ENCODE measurements at regions not wholly inside any gene's neighbourhood (a gene's known extent, or its start where the extent isn't known, plus 50 kb on each side); places are given as distances from the start of the nearest gene placed in this dataset.

- Histone ChIP-seq H3K4me1 (no peaks in the 10 kb centered on the region), H3K9me3 (no peaks in the 10 kb centered on the region), H3K36me3 (replicated peaks in 1 of 2; ENCODE audit: insufficient read depth in 1 of 2, low read depth in 2 of 2) (no peaks in the 10 kb centered on the region), H3K27me3 (no peaks in the 10 kb centered on the region), H3K27ac (no peak overlapping the region), H3K4me3 (no peak overlapping the region)
- 88 to 92% methylated on average over 6 to 7 of the region's 8 CpGs for WGBS, 2 donors
- TF ChIP-seq POLR2A (IDR thresholded peaks at IDR 0.05) (no peak), CTCF (IDR thresholded peaks at IDR 0.05) (no peak)
- intact Hi-C loops (cut with DNase I), result loop anchor here (10.0 kb wide), 1 partner anchor 407 kb away; no protein-coding TSS in a partner anchor
- ATAC-seq, result no peak
- DNase-seq, result no peak
Observed at GRCh38 chr9:91028166-91028827, 226.7 kb downstream of the SYK start.

DNA sequence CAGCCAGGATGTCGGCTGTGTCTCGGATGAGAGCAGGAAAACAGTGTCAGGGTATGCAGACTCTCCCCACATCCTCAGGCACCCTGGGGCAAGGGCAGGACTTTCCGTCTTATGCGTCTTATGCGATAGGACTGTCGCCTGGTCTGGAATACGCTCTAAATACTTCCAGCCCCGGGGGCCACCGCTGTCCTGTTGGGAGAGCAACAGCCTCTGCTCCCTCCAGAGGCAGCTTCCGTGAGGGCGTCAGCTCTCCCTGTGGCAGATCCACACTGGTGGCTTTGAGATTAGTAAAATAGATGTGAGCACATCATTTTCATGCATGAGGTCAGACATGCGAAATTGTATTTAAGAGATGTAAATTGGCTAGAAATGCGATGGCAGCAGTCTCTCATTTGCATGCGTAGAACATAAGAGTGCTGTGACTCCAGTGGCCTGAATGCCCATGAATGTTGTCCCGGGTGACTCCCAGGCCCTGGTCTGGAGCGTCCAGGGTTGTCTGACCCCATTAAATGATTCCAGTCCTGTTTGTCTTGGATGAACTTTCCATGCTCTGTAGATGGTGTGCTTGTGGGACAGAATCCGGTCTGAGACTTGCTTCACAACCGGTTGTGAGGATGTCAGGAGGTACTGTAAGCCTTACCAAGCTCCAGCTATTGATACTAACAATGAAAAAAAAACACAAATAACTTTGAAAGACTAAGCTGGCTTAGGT, 228.2 kb downstream of the SYK start:
- no peaks in the 10 kb centered on the region for H3K36me3 ChIP-seq (replicated peaks in 1 of 2; ENCODE audit: insufficient read depth in 1 of 2, low read depth in 2 of 2)
- H3K9me3 ChIP-seq, result no peaks in the 10 kb centered on the region
- no peak for ATAC-seq
- no peak for TF ChIP-seq POLR2A (IDR thresholded peaks at IDR 0.05)
- TF ChIP-seq CTCF (IDR thresholded peaks at IDR 0.05), result no peak
- no peak overlapping the region for H3K27ac ChIP-seq
- H3K4me3 ChIP-seq, result no peak overlapping the region
- no peaks in the 10 kb centered on the region for H3K4me1 ChIP-seq
- DNase-seq, result no peak
- WGBS, 2 donors, result 77 to 79% methylated on average over 18 of the region's 18 CpGs
- intact Hi-C loops (cut with DNase I), result loop anchor here (10.0 kb wide), 1 partner anchor 405 kb away; no protein-coding TSS in a partner anchor
- no peaks in the 10 kb centered on the region for H3K27me3 ChIP-seq

- no peak for TF ChIP-seq POLR2A (IDR thresholded peaks at IDR 0.05)
- peaks cover 4% of the 10 kb centered on the region for H3K4me1 ChIP-seq
- no peak overlapping the region for H3K27ac ChIP-seq
- DNase-seq, result no peak
- intact Hi-C loops (cut with DNase I), result no loop called here
- no peaks in the 10 kb centered on the region for H3K9me3 ChIP-seq
- no peaks in the 10 kb centered on the region for H3K27me3 ChIP-seq
- H3K36me3 ChIP-seq (replicated peaks in 1 of 2; ENCODE audit: insufficient read depth in 1 of 2, low read depth in 2 of 2), result no peaks in the 10 kb centered on the region
- no peak for ATAC-seq
- H3K4me3 ChIP-seq, result no peak overlapping the region
- 68% methylated on average over 7 of the region's 7 CpGs for WGBS, 2 donors
Observed at GRCh38 chr9:91032121-91032531, 230.5 kb downstream of the SYK start.

DNA sequence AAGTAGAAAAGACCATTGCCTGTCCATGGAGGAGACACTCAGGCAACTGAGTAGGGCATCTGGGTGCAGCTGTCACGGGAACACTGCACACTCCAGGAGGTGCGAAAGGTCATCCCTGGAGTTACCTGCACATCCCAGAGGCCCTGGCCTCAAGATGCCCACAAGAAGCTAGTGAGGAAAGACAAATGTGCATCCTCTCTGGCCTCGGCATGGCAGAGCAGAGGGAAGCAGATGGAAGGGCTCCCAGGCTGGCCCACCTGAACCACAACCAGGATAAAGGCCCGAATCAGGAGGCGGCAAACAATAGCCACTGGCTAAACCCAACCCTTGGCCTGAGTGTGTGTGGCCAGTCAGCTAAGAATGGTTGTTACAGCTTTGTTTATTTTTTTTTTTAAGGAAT, 231.7 kb downstream of the SYK start:
- WGBS, 2 donors, result 86 to 93% methylated on average over 4 to 5 of the region's 5 CpGs
- Histone ChIP-seq H3K4me3 (no peak overlapping the region), H3K27me3 (no peaks in the 10 kb centered on the region), H3K4me1 (peaks cover 16% of the 10 kb centered on the region), H3K36me3 (replicated peaks in 1 of 2; ENCODE audit: insufficient read depth in 1 of 2, low read depth in 2 of 2) (no peaks in the 10 kb centered on the region), H3K27ac (no peak overlapping the region), H3K9me3 (no peaks in the 10 kb centered on the region)
- DNase-seq (no peak), ATAC-seq (no peak)
- intact Hi-C loops (cut with DNase I), result no loop called here
- TF ChIP-seq CTCF (IDR thresholded peaks at IDR 0.05) (no peak), POLR2A (IDR thresholded peaks at IDR 0.05) (no peak)

DNA sequence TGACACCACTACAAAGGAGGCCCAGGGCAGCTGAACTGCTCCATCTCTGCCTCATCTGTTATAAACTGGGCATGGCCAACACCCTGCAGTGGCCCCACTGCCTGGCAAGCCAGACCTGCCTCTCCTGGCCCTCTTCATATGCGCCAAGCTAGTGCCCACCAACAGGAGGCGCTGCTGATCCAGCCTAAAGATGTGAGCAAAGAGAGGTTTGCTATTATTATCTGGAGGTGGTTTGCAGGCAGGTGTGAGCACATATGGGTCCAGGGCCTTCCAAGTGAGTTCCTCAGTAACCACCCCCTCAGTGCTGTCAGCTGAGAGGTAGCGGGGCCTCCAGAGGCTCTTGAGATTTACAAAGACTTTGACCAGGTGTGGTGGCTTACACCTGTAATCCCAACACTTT, 232.2 kb downstream of the SYK start:
- DNase-seq, result peak in 3 of 4 donors; percentile 17 to 37 (median 31)

More for the DNA sequence above, 232.2 kb downstream of the SYK start:
- 79 to 80% methylated on average over 3 of the region's 3 CpGs for WGBS, 2 donors
- ATAC-seq, result no peak
- intact Hi-C loops (cut with DNase I), result no loop called here
- H3K27me3 ChIP-seq, result no peaks in the 10 kb centered on the region
- H3K4me1 ChIP-seq, result peaks cover 18% of the 10 kb centered on the region
- H3K4me3 ChIP-seq, result no peak overlapping the region
- H3K27ac ChIP-seq, result no peak overlapping the region
- H3K9me3 ChIP-seq, result no peaks in the 10 kb centered on the region
- no peaks in the 10 kb centered on the region for H3K36me3 ChIP-seq (replicated peaks in 1 of 2; ENCODE audit: insufficient read depth in 1 of 2, low read depth in 2 of 2)
- no peak for TF ChIP-seq POLR2A (IDR thresholded peaks at IDR 0.05)
- peak in 5 of 7 experiments; percentile 4 to 31 (median 16) for TF ChIP-seq CTCF (IDR thresholded peaks at IDR 0.05)
